SU-DHL-6 (cell line): ENCODE measurements at regions not wholly inside any gene's neighbourhood (a gene's known extent, or its start where the extent isn't known, plus 50 kb on each side); places are given as distances from the start of the nearest gene placed in this dataset.

ENCODE experiments used
- CTCF ChIP-seq: fragments of 200-600 bp; sonication (generic); IDR thresholded peaks from one replicate; pipeline ENCODE4 v1.5.1; 2017; ENCODE audit warnings: antibody characterized with exemption, mild to moderate bottlenecking, low read length, moderate library complexity; ENCODE audit not compliant: insufficient read depth, poor library complexity, severe bottlenecking
- EZH2phosphoT487 ChIP-seq: fragments of 200-600 bp; sonication (generic), shearing (Covaris generic); conservative IDR thresholded peaks from 2 replicates; pipeline ENCODE4 v1.6.1; 2018; ENCODE audit warnings: mild to moderate bottlenecking, antibody characterized with exemption, low read length, moderate library complexity, mixed read lengths

- TF ChIP-seq CTCF: no peak
- no peak for TF ChIP-seq EZH2phosphoT487
Observed at GRCh38 chr12:66044731-66045130, 85.8 kb downstream of the LLPH start.
